ENCODE measurements at regions not wholly inside any gene's neighbourhood (a gene's known extent, or its start where the extent isn't known, plus 50 kb on each side); places are given as distances from the start of the nearest gene placed in this dataset.

DNA sequence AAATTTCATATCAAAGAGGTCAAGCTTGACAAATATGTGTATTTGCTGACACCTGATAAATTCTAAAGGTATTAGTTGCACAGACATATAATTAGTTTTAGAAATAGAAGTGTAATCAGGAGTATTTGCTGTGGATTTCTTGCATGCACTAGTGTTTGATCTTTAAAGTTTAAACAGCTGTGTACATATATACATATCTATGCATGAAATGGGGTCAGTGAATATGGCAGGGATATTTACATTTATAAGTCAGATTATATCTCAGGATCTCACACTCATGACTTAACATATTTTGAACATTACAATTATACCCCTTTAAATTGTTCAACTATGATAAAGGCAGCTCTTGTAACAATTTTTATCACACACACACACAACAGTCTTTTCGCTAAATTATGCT, 547.4 kb upstream of the ACTRT1 start:
- TF ChIP-seq, protein P1, sequence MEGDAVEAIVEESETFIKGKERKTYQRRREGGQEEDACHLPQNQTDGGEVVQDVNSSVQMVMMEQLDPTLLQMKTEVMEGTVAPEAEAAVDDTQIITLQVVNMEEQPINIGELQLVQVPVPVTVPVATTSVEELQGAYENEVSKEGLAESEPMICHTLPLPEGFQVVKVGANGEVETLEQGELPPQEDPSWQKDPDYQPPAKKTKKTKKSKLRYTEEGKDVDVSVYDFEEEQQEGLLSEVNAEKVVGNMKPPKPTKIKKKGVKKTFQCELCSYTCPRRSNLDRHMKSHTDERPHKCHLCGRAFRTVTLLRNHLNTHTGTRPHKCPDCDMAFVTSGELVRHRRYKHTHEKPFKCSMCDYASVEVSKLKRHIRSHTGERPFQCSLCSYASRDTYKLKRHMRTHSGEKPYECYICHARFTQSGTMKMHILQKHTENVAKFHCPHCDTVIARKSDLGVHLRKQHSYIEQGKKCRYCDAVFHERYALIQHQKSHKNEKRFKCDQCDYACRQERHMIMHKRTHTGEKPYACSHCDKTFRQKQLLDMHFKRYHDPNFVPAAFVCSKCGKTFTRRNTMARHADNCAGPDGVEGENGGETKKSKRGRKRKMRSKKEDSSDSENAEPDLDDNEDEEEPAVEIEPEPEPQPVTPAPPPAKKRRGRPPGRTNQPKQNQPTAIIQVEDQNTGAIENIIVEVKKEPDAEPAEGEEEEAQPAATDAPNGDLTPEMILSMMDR (conservative IDR thresholded peaks at IDR 0.05; ENCODE audit: low read depth, low read length) = no peak
- no peak for TF ChIP-seq EZH2 (IDR thresholded peaks at IDR 0.05; ENCODE audit: borderline replicate concordance, low read depth, low read length, poor library complexity, severe bottlenecking)
